Activated CD8-positive, alpha-beta memory T cell treated with anti-CD3 and anti-CD28 coated beads for 24 hours (primary cell): ENCODE measurements at regions not wholly inside any gene's neighbourhood (a gene's known extent, or its start where the extent isn't known, plus 50 kb on each side); places are given as distances from the start of the nearest gene placed in this dataset.
"Not testable (repeated sequence)": the region's sequence is repeated elsewhere in the genome, so short reads cannot be mapped to it uniquely, and the experiment has no call there.

Experiments used
- DNase-seq: peaks from one replicate; pipeline ENCODE4 v3.0.0-alpha.2; 2020

DNA sequence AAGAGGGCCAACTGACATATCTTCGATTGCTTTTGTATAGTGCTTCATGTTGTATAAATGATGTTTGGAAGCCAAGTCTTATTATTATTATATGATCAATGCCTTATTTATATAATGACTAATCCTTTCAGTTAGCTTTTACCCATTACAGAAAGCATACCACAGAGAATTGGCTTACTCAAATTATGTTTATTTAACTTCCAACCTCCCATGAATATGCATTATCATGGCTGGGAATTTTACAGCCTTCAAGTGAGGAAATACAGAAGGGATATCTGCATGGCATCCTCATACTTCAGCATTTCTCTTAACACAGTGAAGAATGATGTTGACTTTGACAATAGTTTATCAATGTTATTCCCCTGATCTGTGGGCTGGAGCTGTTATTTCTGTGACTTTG, 225.9 kb upstream of the GAP43 start:
- no peak for DNase-seq

DNA sequence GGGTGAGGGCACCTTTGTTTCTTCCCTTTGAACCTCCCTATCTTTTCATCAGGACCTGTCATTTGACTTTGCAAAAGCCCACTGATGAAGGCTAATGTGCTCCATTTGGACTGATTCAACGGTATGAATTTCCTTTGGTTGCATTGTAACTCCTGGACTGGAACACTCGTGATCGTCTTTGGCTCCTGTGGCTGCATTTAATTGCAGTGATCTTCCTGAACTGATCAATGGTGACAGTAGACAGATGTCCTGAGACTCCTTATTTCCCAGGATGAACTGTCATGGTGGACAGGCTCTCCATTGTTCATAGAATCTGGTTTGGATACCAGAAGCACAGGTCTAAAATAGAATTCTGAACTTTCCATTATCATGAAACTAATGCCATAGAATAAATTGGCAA, 224.8 kb upstream of the GAP43 start:
- no peak for DNase-seq

DNA sequence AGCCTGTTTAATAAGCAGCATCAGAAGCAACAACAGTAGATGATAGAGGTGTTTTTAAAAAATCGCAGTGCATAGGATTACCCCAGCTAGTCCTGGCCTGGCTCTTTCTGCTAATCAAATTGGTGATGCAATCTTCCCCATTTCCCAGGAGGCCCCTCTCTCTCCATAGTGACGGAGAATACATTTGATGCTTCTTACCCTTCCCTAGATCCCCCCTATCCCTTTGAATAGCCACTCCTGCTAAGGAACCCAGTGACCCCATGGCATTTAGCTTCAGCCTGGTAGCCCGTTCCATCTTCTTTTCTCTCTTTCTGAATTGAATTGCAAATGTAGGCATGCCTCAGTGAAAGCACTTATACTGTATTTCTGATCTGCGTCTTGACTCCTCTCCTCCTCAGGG, 223.6 kb upstream of the GAP43 start:
- DNase-seq: no peak

DNA sequence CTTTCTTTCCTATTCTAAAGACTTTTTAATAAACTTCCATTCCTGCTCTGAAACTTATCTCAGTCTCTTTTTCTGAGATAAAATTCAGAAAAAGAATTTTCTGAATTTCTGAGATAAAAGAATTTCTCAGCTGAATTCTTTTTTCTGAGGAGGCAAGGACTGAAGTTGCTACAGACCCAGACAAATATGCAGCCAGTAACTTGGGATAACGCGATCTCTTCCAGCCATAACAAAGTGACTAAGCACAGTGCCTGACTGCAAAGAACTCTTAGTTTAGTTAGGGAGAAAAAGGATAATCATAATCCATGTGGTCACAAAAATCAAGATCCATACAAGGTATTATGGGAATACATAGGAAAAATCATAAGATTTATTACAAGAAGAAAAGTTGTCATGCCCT, 222.0 kb upstream of the GAP43 start:
- no peak for DNase-seq

DNA sequence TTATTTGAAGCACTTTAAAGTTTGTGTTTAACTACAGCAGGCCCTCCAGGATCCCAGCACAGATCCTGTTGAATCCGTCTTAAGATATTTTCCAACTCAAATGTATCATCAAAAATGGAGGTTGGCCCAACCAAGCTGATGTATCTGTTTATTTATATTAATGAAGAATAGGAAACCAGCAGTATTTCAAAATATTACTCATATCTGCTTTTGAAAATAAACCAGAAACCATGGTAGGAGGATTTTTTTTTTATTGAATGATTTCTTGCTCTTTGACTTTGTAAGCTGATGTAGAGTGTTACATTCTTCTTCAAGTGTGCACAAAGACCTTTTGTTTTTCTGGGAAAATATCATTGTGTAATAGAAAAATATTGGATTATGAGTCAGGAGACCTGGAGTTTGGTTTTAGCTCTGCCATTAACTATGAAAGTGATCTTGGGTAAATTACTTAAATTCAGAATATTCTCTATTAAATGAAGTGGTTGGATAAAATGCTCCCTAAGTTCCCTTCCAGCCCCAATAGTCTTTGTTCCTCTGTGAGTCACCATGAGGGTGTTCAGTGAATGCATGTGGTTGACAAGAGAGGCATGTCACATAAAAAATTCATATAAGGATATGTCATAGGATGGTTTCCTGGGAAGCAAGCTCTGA, 221.3 kb upstream of the GAP43 start:
- no peak for DNase-seq

DNA sequence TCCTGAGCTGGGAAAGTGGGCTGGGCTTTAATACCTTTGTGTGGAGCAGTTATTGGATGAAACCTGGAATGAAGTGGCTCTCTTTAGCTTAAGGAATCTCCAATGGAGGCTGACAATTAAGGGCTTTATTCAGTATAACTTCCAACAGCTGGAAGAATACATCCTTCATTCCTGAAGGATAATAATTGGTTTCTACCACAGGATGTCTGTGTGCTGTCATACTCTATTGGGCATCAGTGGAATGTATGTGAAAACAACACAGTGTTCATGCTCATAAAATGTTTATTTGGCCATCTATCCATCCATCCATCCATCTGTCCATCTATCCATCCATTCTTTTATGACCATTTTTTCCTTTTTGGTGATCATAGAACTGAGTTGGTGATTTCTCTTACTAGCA, 220.7 kb upstream of the GAP43 start:
- no peak for DNase-seq

DNA sequence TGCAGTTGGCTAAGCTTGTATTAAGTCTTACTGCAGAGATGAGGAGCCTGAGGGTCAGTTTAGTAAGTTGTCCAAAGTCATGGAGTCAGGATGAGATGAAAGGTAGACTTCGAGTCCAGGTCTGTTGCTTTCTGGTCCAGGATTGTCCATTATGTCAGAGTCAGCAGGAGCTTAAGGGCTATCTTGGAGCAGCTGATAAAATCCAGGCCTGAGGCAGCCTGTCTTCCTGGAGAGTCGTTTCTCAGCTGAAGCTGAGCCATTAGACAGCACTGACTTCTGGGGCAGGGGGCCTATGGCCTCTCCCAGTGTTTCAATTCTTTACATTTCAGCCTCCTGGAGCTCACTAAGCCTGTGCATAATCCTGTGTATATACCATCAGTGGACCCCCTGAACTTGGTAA, 219.5 kb upstream of the GAP43 start:
- DNase-seq: no peak

DNA sequence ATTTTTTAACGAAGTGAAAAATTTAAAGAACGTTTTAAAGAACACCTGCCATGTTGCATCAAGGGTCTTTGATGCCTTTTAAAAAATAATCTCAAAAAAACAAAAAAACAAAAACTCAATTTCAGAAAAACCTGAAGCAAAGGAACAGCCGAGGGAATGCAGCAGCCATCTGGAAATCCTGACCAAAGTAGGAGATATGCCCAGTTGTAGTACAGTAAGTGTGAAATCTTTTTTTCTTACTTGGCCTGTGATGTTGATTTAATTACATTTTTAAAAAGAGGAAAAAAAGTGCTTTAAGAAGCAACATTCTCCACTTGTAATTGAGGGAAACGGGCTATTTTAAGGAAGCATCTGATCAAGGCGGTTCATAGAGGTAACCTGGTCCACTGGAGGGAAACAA, 213.7 kb upstream of the GAP43 start:
- DNase-seq: no peak

DNA sequence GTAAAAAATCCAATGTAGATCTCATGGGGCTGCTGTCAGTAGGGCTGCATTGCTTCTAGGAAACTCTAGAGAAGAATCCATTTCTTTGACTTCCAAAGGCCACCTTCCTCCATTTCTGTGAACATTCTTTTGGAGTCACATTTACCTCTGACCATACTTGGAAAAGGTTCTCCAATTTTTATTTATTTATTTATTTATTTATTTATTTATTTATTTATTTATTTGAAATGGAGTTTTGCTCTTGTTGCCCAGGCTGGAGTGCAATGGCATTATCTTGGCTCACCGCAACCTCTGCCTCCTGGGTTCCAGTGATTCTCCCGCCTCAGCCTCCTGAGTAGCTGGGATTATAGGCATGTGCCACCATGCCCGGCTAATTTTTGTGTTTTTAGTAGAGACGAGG, 208.7 kb upstream of the GAP43 start:
- not testable (repeated sequence) for DNase-seq

DNA sequence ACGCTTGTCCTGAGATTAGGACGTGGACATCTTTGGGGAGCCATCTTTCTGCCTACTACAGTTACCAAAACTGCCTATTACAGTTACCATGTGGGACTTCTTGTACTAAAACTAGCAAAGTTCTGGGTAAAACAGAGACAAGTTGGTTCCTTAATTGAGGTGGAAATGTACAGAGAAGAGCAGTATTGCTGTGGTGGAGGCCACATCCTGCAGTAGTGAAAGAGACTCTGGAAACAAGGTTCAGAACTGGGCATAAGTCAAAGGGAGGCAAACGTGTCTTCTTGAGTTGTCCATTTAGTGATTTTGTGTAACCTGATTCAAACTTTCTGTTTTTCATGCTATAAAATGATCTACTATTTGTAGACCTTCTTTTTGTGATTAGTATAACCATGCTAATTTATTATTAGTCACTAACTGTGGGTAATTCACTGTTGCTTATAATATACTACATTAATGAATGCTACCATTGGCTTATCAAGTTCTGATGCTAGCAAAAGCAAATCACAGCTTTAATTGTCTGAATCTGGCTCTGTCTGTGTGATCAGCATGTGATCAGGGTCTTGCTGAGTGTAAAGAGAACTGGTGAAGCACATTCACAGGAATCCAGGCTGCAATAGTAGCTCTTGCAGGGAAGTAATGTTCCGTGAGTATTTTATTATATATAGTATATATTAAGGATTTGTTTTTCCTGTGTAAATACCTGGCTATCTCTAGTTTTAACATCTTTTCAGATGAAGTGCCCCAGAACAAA, 207.9 kb upstream of the GAP43 start:
- DNase-seq: no peak

DNA sequence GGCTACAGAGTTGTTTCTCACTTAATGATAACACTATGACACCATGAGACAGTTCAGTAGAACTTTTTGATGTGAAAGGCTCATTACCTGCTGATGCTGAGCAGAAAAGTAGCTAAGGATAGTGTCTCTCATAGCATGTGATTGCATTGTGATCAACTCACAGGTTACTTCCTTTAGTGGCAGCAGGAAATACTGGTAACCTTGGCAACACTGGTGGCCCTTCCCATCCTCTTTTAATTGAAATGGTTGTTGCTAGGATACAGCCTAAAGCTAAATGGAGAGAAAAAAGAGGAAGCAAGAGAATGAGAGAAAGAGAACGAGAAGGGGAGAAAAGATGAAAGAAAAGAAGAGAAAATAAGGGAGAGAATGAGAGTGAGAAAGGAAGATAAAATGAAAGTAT, 204.7 kb upstream of the GAP43 start:
- no peak for DNase-seq

DNA sequence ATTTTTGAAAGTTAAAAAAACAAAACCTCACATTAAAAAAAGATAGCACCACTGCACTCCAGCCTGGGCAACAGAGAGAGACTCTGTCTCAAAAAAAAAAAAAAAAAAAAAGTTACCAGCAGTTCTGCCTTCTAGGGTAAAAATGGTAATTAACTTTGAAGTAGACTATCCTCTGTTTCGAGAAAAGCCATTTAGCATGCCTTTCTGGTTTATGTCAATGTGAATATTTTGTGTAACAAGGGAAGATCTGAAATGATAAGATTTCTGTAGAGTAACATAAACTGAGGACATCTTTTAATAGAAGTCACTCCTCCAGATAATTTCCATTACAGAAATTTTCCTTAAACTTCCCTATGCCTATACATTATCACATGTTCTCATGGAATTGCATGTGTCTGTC, 203.2 kb upstream of the GAP43 start:
- no peak for DNase-seq

DNA sequence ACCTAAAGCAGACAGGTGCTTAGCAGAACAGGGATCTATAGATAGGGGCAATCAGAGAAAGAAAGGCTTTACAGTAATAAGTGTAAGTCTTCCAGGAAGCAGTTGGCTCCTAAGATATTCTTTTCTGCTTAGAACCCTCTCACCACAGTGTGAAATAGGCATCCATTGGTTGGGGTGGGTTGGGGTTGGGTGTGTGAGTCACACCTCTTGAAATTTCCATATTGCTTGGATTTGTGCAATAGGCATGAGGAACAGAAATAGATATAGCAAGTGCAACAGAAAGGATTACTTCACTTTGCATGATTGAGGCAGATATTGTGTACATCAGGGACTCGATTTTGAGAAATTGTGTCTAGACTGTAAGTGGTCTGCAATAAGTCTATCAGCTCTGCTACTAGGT, 200.1 kb upstream of the GAP43 start:
- DNase-seq: no peak

DNA sequence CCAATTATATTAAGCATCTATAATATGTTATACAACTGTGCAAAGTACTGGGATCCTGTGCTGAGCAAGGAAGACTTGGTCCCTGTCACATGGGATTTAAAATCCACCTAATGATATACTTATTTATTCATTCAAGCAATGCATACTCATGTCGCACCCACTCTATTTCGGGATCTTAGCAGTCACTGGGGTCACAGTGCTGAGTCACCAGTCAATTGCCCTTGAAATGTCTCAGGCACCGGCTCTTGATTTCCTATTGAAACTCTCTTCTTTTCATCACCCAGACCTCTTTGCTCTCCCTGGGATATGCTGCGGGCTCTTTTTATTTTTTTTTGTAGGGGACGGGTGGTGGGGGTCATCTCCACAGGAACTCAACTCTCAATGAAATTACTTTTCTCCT, 194.5 kb upstream of the GAP43 start:
- DNase-seq: no peak

DNA sequence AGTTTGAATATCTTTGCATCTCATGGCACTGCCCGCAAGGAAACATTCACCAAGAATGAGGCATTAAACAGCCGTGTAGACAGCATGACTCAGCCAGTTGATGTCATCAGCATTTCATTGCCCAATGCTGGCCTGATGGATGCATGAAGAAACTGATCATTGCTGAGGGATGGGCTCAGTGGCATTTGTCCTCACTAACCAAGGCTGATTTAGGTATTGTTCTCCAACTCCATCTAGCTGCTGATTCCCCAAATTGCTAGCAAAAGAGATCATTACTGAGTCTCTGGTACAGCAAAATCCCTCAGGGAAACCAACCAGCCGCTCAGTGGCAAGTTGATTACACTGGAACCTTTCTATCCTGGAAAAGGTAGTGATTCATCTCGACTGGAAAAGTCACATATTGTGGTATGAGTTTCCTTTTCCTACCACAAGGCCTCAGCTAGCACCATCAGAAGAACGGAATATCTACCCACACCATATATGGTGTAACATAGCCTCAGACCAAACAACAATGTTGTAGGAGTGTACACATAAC, 186.5 kb upstream of the GAP43 start:
- no peak for DNase-seq

DNA sequence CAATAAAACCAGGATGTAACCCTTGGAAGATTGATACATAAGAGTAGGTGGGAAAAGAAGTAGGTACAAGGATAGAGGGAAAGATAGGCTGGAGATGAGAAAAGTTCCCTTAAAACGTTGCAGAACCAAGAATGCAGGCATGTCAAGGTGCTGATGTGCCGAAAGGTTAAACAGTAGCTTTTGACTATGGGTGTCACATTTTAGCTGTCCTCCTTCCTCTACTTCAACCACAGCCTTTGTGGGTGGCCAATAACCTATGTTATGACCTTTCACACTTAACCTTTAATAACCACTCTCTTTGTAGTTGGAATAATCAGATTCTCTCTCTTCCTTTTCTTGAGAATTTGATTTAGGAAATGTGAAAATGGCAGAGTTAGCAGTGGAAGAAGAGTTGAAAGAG, 184.5 kb upstream of the GAP43 start:
- no peak for DNase-seq

DNA sequence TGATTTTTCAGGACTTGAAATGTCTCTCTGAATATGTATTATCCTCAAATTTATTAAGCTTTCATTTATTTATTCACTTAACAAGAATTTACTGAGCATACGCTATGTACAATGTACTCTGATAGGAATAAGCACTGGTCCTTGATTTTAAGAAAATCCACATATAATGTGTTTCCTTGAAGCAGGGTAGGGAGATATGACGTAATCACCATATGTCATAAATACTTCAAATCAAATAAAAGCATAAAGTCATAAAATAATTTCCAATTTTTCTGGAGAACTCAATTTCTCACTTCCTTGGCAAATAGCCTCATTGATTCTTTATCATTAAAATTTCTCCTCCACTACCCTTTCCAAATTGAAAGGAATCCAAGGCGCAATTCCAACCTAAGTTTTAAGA, 177.8 kb upstream of the GAP43 start:
- DNase-seq: no peak

DNA sequence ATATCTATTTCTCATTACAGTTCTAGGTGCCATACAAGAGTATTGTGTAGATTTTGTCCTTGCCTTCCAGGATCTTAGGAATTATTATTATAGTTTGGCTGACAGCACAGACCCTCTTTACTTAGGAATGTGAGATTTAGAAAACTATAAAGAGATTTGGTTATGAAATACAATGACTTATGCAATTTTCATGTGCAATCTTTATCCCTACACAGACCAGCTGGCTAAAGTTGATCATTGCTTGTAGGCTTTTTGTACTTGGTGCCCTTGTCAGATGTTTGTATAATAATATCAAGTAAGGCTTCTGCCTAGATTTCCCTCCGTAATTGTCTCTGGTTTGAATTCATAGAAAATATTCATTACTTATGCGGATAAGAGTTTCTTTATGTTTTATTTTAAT, 174.5 kb upstream of the GAP43 start:
- DNase-seq: no peak

DNA sequence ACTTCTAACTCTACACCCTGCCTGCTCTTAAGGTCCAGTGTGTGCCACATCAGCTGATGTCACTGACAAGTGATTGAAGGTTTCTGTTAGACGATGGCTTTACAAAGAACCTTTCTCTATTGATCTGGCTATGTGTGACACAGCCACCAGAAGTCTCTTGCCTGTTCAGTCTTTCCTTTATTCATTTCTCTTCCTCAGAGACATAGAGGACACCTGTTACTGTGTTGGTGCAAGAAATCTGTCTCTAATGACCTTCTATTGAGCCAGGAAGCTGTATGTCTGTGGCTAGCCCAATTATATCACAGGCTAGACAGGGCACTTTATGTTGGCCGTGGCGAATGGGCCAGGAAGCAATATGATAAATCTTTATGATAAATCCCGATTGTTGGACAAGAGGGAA, 173.3 kb upstream of the GAP43 start:
- no peak for DNase-seq

DNA sequence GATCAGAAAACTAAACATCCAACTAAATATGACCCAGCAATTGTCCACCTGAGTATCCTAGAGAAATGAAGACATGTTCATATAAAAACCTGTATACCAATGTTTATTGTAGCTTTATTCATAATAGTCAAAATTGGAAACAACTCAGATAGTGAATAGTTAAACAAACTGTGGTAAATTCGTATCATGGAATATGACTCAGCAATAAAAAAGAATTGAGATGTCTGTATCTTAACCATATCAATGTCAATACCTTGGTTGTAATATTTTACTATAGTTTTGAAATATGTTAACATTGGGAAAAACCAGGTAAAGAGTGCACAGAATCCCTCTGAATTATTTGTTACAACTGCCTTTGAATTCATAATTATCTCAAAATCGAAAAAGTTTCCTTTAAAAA, 159.3 kb upstream of the GAP43 start:
- DNase-seq: no peak

DNA sequence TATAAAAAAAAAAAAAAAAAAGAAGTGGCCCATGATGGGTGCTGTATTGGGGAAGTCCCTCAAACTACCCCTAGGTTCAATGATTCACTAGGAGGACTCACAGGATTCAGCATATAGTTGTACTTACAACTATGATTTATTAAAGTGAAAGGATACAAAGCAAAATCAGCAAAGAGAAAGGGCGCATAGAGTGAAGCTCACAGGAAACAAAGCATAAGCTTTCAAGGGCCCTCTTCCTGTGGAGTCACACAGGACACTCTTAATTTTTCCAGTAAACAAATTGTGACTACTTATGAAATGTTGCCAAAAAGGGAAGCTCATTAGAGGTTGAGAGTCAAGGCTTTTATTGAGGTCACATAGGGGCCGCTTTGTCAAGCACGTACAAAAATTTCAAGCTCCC, 153.7 kb upstream of the GAP43 start:
- DNase-seq: no peak

DNA sequence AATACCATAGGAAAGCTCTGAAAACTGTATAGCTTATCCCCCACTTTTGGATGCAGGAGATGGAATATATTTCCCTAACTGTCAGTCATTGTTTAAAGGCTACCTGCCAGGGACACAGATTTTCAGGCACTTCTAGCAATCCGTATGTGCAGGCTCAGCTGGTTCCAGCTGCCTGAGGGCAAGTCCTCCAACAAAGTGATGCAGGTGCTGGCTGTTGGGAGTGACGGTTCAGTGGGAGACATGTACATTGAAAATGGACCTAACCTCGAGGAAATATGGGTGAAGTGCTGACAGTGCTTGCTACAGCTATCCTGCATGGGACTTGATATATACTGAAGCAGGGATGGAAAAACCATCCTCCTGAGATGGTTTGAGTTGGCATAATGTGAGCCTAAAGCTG, 153.1 kb upstream of the GAP43 start:
- DNase-seq: no peak

DNA sequence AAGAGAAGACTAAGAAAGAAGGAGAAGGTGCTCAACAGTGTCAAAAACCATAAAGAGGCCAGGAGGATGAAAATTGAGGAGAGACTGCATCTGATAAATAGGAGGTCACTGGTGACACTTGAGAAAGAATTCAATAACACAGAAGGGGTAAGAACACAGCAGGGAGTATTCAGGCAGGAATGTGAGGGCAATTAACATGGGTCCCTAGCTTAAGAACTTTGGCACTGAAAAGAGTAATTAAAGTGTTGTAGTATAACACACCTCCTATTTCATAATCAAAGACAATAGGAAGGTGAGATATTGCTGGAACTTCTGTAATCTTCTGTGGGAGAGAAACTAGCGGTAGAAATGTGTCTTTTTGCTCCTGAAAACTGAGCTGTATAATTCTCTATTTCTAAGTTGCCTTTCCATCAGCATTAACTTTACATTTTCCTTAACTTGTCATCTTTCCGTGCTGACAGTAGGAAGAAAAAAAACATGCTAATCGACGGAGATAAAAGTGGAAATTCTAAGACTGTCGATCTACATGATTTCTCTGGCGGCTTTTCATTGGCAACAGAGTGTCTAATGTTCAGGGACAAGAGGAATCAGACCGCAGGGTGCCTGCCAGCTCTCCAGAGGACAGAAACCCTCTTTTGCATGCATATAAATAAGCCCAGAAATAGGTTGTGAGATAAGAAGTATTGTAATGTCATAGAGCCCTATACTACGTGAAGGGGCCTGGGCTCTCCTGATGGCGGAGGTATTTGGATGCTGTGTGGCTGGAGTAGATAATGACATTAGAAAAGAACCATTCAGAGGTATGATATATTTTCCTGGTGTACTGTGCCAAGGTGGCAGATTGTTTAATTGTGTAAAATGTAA, 147.9 kb upstream of the GAP43 start:
- no peak for DNase-seq

DNA sequence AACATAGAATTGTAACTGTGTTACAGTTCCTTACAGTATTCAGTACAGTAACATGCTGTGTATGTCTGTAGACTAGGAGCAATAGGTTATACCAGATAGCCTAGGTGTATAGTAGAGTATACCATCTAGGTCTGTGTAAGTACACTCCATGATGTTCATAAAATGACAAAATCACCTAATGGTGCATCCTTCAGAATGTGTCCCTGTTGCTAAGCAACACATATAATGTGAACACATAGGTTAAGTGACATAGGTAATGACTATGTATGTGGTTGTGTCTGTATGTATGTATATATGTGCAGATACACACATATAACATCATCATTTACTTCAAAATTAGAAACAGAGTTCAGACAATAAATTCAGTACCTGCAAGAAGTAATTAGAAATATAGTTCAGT, 146.8 kb upstream of the GAP43 start:
- no peak for DNase-seq
